Kidney (tissue), 13 donors: ENCODE measurements at regions not wholly inside any gene's neighbourhood (a gene's known extent, or its start where the extent isn't known, plus 50 kb on each side); places are given as distances from the start of the nearest gene placed in this dataset.
"Not testable (repeated sequence)": the region's sequence is repeated elsewhere in the genome, so short reads cannot be mapped to it uniquely, and the experiment has no call there.

Experiments
- DNase-seq, 5 donors: peaks; one replicate each; pipeline ENCODE4 v3.0.0-alpha.2; 2013 to 2020
- FAIRE-seq: peaks from 2 replicates; lab custom pipeline; 2012; peaks lifted over from hg19 to GRCh38; lab: Jason Lieb, UNC
- H3K27ac ChIP-seq, 2 donors: one replicate each; pipeline ENCODE4 v1.7.0; 2013; ENCODE audit warnings: low read depth in 2 of 2, low read length in 2 of 2, inconsistent platforms in 1 of 2
- H3K27me3 ChIP-seq: one replicate; pipeline ENCODE4 v1.7.1; 2013; ENCODE audit warnings: low read length, inconsistent platforms; ENCODE audit not compliant: control insufficient read depth, insufficient read depth
- H3K36me3 ChIP-seq, 3 donors: one replicate each; pipeline versions ENCODE4 v1.7.0 to v1.7.1; 2013; ENCODE audit warnings: low read length in 3 of 3, control low read depth in 1 of 3, inconsistent platforms in 1 of 3; ENCODE audit not compliant: insufficient read depth in 3 of 3, control insufficient read depth in 2 of 3
- H3K4me1 ChIP-seq, 3 donors: one replicate each; pipeline versions ENCODE4 v1.7.0 to v1.7.1; 2013; ENCODE audit warnings: low read length in 3 of 3, inconsistent platforms in 1 of 3, low read depth in 1 of 3; ENCODE audit not compliant: control insufficient read depth in 2 of 3, insufficient read depth in 2 of 3
- H3K4me3 ChIP-seq, 3 donors: one replicate each; pipeline versions ENCODE4 v1.7.0 to v1.8.1; 2013; ENCODE audit warnings: low read length in 3 of 3, control low read depth in 1 of 3, inconsistent platforms in 1 of 3
- H3K9ac ChIP-seq, 3 donors: one replicate each; pipeline versions ENCODE4 v1.7.0 to v1.7.1; 2013; ENCODE audit warnings: low read length in 3 of 3, control low read depth in 1 of 3, inconsistent platforms in 1 of 3
- H3K9me3 ChIP-seq, 3 donors: one replicate each; pipeline versions ENCODE4 v1.7.0 to v1.7.1; 2013; ENCODE audit warnings: low read length in 3 of 3, control low read depth in 1 of 3, inconsistent platforms in 1 of 3; ENCODE audit not compliant: control insufficient read depth in 2 of 3, insufficient read depth in 1 of 3
- CTCF ChIP-seq: IDR thresholded peaks from 3 replicates; pipeline ENCODE4 v1.5.1; 2012; ENCODE audit warnings: mild to moderate bottlenecking, moderate library complexity, borderline replicate concordance; ENCODE audit not compliant: insufficient read depth; ENCODE audit errors: extremely low read depth
- intact Hi-C: fragments of 100-400 bp; cut with DNase I; formaldehyde crosslinking; loops from one replicate; pipeline ENCODE4 v1.11.1; 2022
- donor health status: control.
- donor health status: control.
- donor health status: control.
- donor health status: control.
- donor health status: control.
- donor health status: DM: yes; HTN: yes; CAD: no.
- donor health status: Normal renal cell carcinoma (clear cell type).

GRCh38 chr3:4079339-4080195, 223.6 kb upstream of the SETMAR start:
- Histone ChIP-seq H3K27ac (no peak overlapping the region), H3K36me3 (no peaks in the 10 kb centered on the region), H3K4me3 (no peak overlapping the region), H3K9ac (no peak overlapping the region), H3K4me1 (no peaks in the 10 kb centered on the region), H3K27me3 (no peaks in the 10 kb centered on the region), H3K9me3 (no peaks in the 10 kb centered on the region)
- FAIRE-seq: no peak
- DNase-seq: no peak
- no peak for TF ChIP-seq CTCF
- intact Hi-C loops: no loop called here

GRCh38 chr3:4083225-4084015, 219.7 kb upstream of the SETMAR start:
- intact Hi-C loops: no loop called here
- H3K36me3 ChIP-seq: no peaks in the 10 kb centered on the region
- H3K4me3 ChIP-seq: no peak overlapping the region
- H3K9me3 ChIP-seq: no peaks in the 10 kb centered on the region
- H3K27ac ChIP-seq: no peak overlapping the region
- H3K4me1 ChIP-seq: no peaks in the 10 kb centered on the region
- no peak for TF ChIP-seq CTCF
- DNase-seq (no peak), FAIRE-seq (no peak)
- H3K27me3 ChIP-seq: no peaks in the 10 kb centered on the region
- no peak overlapping the region for H3K9ac ChIP-seq

DNA sequence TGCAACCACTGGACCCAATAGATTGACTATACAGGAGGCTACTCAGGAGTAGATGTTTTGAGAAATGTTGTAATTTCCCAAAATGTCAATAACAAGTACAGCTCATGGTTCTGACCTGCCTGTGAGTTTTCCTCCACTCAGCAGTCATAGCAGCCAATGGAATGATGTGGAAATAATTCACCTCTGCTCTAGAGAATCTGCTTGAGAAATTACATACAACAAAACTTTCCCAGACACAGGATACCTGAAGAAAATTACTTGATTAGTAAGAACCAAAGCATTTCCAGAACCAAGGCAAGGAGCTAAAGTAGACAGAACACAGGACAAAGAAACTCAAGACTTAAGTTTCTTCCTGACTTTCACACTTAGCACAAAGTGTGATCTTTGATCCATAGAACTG, 218.9 kb upstream of the SETMAR start:
- DNase-seq (no peak), FAIRE-seq (no peak)
- no peak overlapping the region for H3K4me3 ChIP-seq
- H3K27ac ChIP-seq: no peak overlapping the region
- intact Hi-C loops: no loop called here
- H3K9me3 ChIP-seq: no peaks in the 10 kb centered on the region
- H3K27me3 ChIP-seq: no peaks in the 10 kb centered on the region
- no peaks in the 10 kb centered on the region for H3K36me3 ChIP-seq
- H3K4me1 ChIP-seq: no peaks in the 10 kb centered on the region
- no peak for TF ChIP-seq CTCF
- H3K9ac ChIP-seq: no peak overlapping the region

DNA sequence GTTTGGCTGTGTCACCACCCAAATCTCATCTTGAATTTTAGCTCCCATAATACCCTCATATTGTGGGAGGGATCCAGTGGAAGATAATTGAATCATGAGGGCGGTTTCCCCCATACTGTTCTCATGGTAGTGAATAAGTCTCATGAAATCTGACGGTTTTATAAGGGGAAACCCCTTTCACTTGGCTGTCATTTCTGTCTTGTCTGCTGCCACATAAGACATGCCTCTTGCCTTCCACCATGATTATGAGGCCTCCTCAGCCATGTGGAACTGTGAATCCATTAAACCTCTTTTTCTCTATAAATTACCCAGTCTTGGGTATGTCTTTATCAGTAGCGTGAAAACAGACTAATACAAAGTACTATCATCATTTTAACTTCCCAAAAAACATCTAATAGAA, 216.5 kb upstream of the SETMAR start:
- H3K9me3 ChIP-seq: not testable (repeated sequence)

More for the DNA sequence above, 216.5 kb upstream of the SETMAR start:
- intact Hi-C loops, H3K27ac ChIP-seq, H3K4me1 ChIP-seq, DNase-seq, FAIRE-seq, H3K4me3 ChIP-seq, H3K9ac ChIP-seq, H3K27me3 ChIP-seq, H3K36me3 ChIP-seq: not testable (repeated sequence)
